ENCODE measurements at regions not wholly inside any gene's neighbourhood (a gene's known extent, or its start where the extent isn't known, plus 50 kb on each side); places are given as distances from the start of the nearest gene placed in this dataset.

- DNase-seq (ENCODE audit: low read depth): no peak
Measured at GRCh38 chr12:97093187-97093683, 186.2 kb downstream of the NEDD1 start.

DNA sequence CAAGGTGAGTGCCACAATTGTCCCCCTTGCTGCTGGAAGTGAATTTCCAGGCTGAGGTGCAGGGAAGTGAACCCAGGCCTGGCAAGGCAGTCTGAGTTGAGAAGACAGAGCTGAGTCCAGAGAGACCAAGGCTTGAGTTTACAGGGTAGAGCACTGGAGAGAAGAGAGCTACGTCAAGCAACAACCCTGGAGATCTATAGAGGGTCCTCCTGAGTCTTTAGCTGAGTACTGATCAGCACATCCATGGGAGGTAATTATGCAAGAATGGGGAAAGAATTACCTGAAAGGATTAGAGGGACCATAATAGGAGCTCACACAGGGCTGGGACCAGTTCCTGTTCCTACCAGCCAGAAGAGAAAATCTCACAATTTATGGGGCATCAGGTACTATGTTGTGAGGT is 190.7 kb downstream of the NEDD1 start:
- DNase-seq (ENCODE audit: low read depth): no peak

DNA sequence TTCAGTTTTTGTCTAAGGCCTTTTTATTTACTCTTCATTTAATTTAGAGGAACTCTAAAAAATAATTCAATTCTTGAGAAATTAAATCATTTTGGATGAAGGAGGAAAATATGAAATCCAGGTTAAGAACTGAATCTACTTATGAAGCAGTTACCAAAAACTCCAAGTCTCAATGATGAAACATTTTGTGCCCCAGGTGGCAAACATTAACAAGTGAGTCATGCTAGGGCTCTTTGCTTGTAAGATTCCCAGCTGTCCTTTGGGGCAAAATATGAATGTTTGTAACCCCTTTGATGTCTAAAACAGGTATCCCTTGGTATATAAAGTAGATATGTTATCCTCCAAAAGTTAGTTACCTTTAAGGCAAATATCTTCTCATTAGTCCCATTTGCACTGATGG is 202.4 kb downstream of the NEDD1 start:
- DNase-seq (ENCODE audit: low read depth): no peak

GRCh38 chr12:97112136-97112535 is 205.1 kb downstream of the NEDD1 start:
- no peak for DNase-seq (ENCODE audit: low read depth)

GRCh38 chr12:97118796-97119375 is 211.8 kb downstream of the NEDD1 start:
- no peak for DNase-seq (ENCODE audit: low read depth)

DNA sequence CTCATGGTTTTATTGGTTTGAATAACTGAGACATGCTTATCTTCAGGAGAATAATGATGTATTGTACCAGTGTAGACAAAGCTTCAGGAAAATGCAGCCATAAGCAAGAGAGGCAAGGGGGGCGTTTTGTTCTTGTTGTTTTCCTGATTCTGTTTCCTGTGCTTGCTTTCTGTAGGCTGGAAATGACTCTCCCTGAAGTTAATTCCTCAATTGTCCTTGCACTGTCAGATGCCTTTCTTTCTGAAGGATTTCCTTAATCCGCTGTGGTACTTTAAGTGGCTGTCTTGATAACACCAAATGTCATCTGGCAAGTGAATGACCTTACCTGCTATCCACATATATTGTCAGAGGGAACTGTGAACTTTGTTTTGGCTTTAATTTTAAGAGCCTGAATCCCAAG is 220.0 kb downstream of the NEDD1 start:
- DNase-seq (ENCODE audit: low read depth): no peak

DNA sequence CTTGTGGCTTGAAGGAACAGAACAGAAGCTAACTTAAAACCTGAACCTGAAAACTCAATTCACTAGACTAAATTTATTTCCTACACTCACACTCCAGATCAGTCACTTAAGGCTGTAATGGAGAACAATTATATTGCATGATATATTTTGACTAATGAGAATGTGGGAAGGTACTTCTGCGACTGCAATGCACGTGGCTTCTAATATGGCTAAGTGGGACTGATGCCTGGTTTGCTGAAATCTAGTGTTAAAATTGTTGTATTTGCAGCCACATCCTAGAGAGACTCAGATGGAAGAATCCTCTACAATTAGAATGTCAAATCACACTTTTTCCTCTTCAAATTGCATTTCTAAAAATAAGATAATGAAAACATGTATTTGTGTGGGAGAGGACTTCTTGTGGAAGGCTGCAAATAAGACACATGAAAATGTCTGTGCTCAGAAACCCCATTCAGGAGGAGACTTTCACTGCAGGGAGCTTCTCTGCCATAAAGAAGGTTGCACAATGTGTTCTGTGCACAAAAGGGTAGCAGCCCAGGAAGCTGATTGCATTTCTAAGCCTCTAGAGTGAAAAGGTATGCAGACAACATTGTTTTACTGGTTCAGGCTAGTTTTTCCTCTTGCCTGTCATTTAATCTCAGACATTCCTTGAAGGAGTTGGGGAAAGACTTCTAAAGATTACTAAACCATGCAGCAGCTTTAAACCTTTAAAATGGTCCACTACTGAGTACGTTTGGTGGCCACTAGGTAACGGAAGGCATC is 224.3 kb downstream of the NEDD1 start:
- no peak for DNase-seq (ENCODE audit: low read depth)

- DNase-seq (ENCODE audit: low read depth): no peak
Measured at GRCh38 chr12:97132270-97132669, 225.2 kb downstream of the NEDD1 start.

DNA sequence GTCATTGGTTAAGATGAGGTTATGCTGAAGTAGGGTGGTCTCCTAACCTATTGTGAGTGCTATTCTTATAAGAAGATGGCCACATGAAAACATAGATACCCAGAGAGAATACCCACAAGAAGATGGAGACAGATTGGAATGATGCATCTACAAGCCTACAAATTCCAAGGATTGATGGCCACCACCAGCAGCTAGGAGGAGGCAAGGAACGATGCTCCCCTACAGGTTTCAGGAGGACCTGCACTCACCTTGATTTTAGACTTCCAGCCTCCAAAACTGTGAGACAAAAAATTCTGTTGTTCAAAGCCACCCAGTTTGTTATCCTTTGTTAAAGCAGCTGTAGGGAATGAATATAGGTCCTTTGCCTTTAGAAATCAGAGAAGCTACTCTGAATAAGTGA is 227.4 kb downstream of the NEDD1 start:
- no peak for DNase-seq (ENCODE audit: low read depth)

DNA sequence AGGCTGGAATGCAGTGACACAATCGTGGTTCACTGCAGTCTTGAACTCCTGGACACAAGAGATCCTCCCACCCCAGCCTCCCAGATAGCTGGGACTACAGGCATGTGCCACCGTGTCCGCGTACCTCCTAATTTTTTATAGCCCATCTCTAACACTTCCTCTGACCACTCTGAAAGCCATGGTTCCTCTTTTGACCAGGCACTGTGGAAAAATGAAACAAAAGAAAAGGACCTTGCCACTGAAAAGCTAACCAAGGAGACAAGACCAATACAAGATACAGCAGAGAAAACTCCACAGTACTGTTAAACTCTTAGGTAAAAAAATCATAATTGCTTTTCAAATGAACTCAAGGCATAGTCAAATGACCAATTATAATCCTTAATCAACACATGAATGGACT is 233.3 kb downstream of the NEDD1 start:
- no peak for DNase-seq (ENCODE audit: low read depth)

DNA sequence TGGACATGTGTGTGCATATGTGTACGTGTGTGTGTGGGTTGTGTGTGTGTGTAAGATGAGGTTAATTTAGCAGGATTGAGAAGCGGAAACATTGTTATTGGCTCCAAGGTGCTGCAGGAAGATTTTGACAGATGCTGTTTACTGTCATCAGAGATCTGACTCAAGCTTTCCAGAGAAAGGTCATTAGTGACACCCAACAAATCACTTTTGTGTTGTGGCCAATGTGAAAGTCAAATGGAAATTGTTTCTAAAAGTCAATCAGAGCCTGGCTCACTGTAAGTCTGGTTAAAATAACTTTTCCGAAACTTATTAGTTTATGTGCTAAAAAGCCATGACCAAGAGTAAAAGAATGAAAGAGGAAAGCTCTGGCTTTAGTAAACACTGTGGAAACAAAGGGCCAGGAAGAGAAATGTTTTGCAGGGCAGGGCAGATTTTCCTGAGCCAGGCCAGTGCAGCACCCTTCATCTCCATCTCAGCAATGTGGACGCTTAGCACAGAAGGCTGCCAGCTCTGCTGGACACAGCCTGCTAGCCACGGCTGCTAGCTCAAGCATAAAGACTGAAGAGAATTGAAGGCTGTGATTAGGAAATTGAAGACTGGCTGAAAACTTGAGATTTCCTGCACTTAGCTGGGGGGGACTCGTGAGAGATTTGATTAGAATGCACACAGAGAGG is 235.8 kb downstream of the NEDD1 start:
- no peak for DNase-seq (ENCODE audit: low read depth)

- peak; percentile 15 for DNase-seq (ENCODE audit: low read depth)
Measured at GRCh38 chr12:97148941-97149559, 242.0 kb downstream of the NEDD1 start.

GRCh38 chr12:97151481-97151880 is 244.4 kb downstream of the NEDD1 start:
- no peak for DNase-seq (ENCODE audit: low read depth)

- no peak for DNase-seq (ENCODE audit: low read depth)
Measured at GRCh38 chr12:97159377-97159776, 252.3 kb downstream of the NEDD1 start.

DNA sequence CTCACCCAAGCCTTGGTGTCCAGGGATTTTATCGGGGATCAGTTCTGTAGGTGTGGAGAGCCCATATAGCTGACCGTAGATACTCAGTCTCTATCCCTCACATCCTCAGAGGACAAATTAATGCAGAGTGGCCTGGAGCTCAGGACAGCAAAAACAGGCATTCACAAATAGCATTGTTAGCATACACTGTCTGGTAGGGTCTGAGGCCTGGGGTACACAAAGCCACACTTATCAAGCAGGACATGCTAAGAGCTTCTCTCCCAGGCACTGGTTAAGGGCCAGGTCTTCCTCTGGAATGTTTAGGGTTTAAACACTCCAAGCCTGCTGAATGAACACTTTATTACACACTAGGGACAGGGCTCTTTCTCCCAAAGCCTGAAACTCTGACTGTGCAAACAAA is 253.2 kb downstream of the NEDD1 start:
- no peak for DNase-seq (ENCODE audit: low read depth)

- no peak for DNase-seq (ENCODE audit: low read depth)
Measured at GRCh38 chr12:97162173-97162572, 255.1 kb downstream of the NEDD1 start.

- no peak for DNase-seq (ENCODE audit: low read depth)
Measured at GRCh38 chr12:97164936-97165335, 257.9 kb downstream of the NEDD1 start.

GRCh38 chr12:97167598-97167997 is 260.5 kb downstream of the NEDD1 start:
- no peak for DNase-seq (ENCODE audit: low read depth)

DNA sequence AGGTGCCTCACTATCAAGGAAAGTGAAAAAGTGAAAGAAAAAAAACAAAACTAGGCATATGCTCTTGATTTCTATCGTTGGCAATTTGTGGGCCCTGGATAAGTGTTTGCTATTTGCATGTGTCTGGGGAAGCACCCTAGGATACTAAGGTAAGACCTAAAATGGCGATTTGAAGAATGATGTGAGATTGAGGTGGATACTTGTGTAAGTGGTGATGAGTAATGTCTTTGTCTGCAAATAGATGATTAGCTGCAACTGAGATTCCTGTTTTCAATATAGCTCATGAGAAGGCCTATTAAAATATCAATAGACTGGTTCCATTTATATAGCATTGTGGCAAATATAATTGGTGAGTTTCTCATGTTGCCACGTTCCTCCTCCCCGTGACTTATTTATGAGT is 261.7 kb downstream of the NEDD1 start:
- DNase-seq (ENCODE audit: low read depth): no peak

DNA sequence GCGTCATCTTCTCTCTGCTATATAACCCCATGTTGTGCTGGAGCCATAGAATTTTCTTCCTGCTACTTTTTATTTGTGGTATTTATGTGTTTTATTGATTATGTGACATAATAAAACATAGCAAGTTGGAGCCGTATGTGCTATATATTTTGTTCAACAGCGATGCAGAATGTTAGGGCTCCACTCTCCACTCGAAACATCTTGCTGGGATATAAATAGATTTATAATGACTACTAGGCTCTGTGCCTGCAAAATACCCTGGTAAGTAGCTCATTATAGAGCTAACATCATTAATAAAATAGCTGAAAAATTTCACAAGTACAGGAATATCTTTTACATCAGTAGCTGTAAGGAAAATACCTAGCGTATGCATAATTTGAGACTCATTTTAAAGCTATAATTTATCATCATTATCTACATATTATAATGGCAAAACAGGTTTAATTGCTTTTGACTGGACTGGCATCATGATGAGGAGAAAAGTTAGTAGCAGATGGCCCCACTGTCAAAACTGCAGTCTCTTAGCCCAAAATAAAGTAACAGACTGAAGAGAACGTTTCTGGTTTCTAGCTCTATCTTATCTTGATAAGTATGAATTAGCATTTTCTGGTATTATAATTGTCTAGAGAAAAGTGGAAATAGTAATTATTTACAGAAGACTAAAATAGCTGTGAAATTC is 263.0 kb downstream of the NEDD1 start:
- DNase-seq (ENCODE audit: low read depth): no peak

GRCh38 chr12:97173688-97174410 is 266.8 kb downstream of the NEDD1 start:
- no peak for DNase-seq (ENCODE audit: low read depth)

DNA sequence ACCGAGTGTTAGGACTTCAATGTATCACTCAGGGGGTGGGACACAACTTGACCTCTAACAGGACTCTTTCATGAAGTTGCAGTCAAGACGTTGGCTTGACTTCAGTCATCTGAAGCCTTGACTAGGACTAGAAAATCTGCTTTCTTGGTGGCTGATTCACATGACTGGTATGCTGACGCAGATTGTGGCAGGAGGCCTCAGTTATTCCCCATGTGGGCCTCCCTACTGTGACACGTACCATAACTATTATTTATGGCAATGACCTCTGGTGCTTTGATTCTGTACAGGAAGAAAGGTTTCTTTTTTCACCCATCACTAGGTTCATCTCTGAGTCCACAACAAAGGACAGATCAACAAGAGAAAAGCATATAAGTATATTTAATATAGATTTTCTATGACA is 270.4 kb downstream of the NEDD1 start:
- no peak for DNase-seq (ENCODE audit: low read depth)
